ENCODE measurements at regions not wholly inside any gene's neighbourhood (a gene's known extent, or its start where the extent isn't known, plus 50 kb on each side); places are given as distances from the start of the nearest gene placed in this dataset.

DNA sequence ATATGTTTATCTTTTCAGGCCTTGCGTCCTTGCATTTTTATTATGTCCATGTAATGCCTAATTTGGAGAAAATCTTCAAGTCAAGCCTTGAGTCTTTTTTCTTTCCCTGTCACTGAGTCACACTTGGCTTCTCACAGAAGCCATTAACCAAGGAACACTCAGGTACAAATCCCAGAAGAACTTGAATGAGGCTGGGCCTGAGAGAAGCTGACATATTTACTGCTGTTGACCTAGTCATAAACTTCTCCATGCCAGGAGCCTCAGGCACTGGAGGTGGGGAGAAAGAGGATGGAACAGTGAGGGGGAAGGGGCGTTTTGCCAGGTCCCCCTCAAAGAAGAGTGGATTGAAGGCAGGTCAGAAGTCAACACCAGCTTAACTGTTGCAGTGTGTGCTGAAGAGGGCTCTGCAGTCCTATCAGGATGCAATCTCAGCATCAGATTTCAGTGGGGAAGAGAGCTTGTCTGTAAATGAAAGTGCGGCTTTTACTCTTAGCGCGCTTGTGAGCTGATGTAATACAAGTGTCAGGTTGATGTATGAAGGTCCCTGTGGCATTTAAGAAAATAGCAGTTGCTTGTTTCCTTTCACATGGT lies 526.0 kb downstream of the ETS1 start:
- TF ChIP-seq EZH2 (IDR thresholded peaks at IDR 0.05; ENCODE audit: borderline replicate concordance, low read length), result no peak
- TF ChIP-seq, protein P1, sequence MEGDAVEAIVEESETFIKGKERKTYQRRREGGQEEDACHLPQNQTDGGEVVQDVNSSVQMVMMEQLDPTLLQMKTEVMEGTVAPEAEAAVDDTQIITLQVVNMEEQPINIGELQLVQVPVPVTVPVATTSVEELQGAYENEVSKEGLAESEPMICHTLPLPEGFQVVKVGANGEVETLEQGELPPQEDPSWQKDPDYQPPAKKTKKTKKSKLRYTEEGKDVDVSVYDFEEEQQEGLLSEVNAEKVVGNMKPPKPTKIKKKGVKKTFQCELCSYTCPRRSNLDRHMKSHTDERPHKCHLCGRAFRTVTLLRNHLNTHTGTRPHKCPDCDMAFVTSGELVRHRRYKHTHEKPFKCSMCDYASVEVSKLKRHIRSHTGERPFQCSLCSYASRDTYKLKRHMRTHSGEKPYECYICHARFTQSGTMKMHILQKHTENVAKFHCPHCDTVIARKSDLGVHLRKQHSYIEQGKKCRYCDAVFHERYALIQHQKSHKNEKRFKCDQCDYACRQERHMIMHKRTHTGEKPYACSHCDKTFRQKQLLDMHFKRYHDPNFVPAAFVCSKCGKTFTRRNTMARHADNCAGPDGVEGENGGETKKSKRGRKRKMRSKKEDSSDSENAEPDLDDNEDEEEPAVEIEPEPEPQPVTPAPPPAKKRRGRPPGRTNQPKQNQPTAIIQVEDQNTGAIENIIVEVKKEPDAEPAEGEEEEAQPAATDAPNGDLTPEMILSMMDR (conservative IDR thresholded peaks at IDR 0.05 in 1 of 2, IDR thresholded peaks at IDR 0.05 in 1 of 2; ENCODE audit: extremely low read depth in 1 of 2, insufficient read depth in 1 of 2, low read depth in 1 of 2, low read length in 2 of 2), result no peak
